ENCODE measurements at regions not wholly inside any gene's neighbourhood (a gene's known extent, or its start where the extent isn't known, plus 50 kb on each side); places are given as distances from the start of the nearest gene placed in this dataset.

DNA sequence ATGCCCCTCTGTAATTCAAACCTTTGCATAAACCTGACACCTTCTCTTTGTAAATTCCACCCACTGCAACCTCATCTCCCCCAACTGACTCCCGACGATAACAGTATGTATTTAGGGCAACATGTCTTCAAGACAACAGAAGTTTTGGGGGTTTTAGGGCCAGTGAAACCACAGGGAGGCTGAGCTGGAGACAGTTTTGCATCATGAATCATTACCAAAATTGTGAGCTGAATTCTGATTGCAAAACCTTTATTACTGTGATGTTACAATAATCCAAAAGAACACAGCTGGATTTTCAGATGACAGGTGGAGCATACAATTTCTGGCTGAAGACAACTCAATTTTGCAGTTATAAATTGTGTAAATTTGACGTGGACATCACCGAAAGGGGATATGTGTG lies 281.3 kb upstream of the TTC14 start:
- DNase-seq (no peak), FAIRE-seq (no peak), ATAC-seq (no peak)
- Histone ChIP-seq H3K27me3 (no peaks in the 10 kb centered on the region), H3K27ac (no peak overlapping the region), H3K4me1 (no peaks in the 10 kb centered on the region), H3K36me3 (no peaks in the 10 kb centered on the region), H3K4me3 (no peak overlapping the region), H3K9me3 (no peaks in the 10 kb centered on the region)
- WGBS, 2 donors, result 78 to 91% methylated on average over 4 of the region's 4 CpGs
- intact Hi-C loops (cut with DNase I), result no loop called here
- no peak for TF ChIP-seq CTCF (IDR thresholded peaks at IDR 0.05)

GRCh38 chr3:180321534-180321933 lies 280.4 kb upstream of the TTC14 start:
- intact Hi-C loops (cut with DNase I), result no loop called here
- no peak overlapping the region for H3K27ac ChIP-seq
- DNase-seq, result no peak
- H3K36me3 ChIP-seq, result no peaks in the 10 kb centered on the region
- no peaks in the 10 kb centered on the region for H3K4me1 ChIP-seq
- no peak for FAIRE-seq
- TF ChIP-seq CTCF (IDR thresholded peaks at IDR 0.05), result no peak
- H3K4me3 ChIP-seq, result no peak overlapping the region
- no peaks in the 10 kb centered on the region for H3K27me3 ChIP-seq
- H3K9me3 ChIP-seq, result no peaks in the 10 kb centered on the region
- ATAC-seq, result no peak

- DNase-seq (peak in 1 of 6 donors; percentile 31), FAIRE-seq (no peak), ATAC-seq (no peak)
- Histone ChIP-seq H3K4me1 (no peaks in the 10 kb centered on the region), H3K27ac (no peak overlapping the region), H3K27me3 (no peaks in the 10 kb centered on the region), H3K9me3 (no peaks in the 10 kb centered on the region), H3K36me3 (no peaks in the 10 kb centered on the region), H3K4me3 (no peak overlapping the region)
- WGBS, 2 donors, result 96 to 97% methylated on average over 12 of the region's 12 CpGs
- no peak for TF ChIP-seq CTCF (IDR thresholded peaks at IDR 0.05)
- intact Hi-C loops (cut with DNase I), result no loop called here
Measured at GRCh38 chr3:180322829-180323228, 279.1 kb upstream of the TTC14 start.

- DNase-seq (peak in 1 of 6 donors; percentile 38), FAIRE-seq (no peak), ATAC-seq (no peak)
- H3K9me3 ChIP-seq, result no peaks in the 10 kb centered on the region
- WGBS, 2 donors, result 92 to 95% methylated on average over 19 of the region's 19 CpGs
- no peak overlapping the region for H3K4me3 ChIP-seq
- no peak overlapping the region for H3K27ac ChIP-seq
- H3K4me1 ChIP-seq, result no peaks in the 10 kb centered on the region
- intact Hi-C loops (cut with DNase I), result no loop called here
- no peaks in the 10 kb centered on the region for H3K27me3 ChIP-seq
- no peak for TF ChIP-seq CTCF (IDR thresholded peaks at IDR 0.05)
- H3K36me3 ChIP-seq, result no peaks in the 10 kb centered on the region
Measured at GRCh38 chr3:180324791-180325190, 277.2 kb upstream of the TTC14 start.

GRCh38 chr3:180325533-180325932 lies 276.4 kb upstream of the TTC14 start:
- H3K36me3 ChIP-seq, result no peaks in the 10 kb centered on the region
- no peaks in the 10 kb centered on the region for H3K4me1 ChIP-seq
- H3K27me3 ChIP-seq, result no peaks in the 10 kb centered on the region
- no peak overlapping the region for H3K4me3 ChIP-seq
- TF ChIP-seq CTCF (IDR thresholded peaks at IDR 0.05), result no peak
- H3K9me3 ChIP-seq, result no peaks in the 10 kb centered on the region
- WGBS, 2 donors, result 96% methylated on average over 7 of the region's 7 CpGs
- no peak overlapping the region for H3K27ac ChIP-seq
- no peak for FAIRE-seq
- intact Hi-C loops (cut with DNase I), result no loop called here
- ATAC-seq, result no peak
- DNase-seq, result peak in 1 of 6 donors; percentile 29
